HEK293 (cell line): ENCODE measurements at regions not wholly inside any gene's neighbourhood (a gene's known extent, or its start where the extent isn't known, plus 50 kb on each side); places are given as distances from the start of the nearest gene placed in this dataset.

Source experiments
- CTCF ChIA-PET: fragments of 350-600 bp; formaldehyde crosslinking; extraction: SDS; loops from one replicate; lab custom pipeline; 2021; ENCODE audit warnings: antibody characterized with exemption; lab: Yijun Ruan, JAX
- POLR2A ChIA-PET: fragments of 300-600 bp; formaldehyde crosslinking; extraction: SDS; loops from one replicate; lab custom pipeline; 2020; ENCODE audit warnings: antibody characterized with exemption, inconsistent platforms; lab: Yijun Ruan, JAX
- H3K27ac ChIP-seq: fragments of 200-500 bp; sonication (Bioruptor generic); 2 replicates; pipeline ENCODE4 v1.5.1; 2014; ENCODE audit warnings: low read depth, low read length, control low read depth, inconsistent platforms; ENCODE audit errors: extremely low read depth
- H3K36me3 ChIP-seq, 2 experiments: fragments of 200-500 bp in 1 of 2; sonication (Bioruptor generic) in 1 of 2; 1 replicate in 1 of 2; 2 replicates in 1 of 2; pipeline ENCODE4 v1.5.1; 2014 to 2017; ENCODE audit warnings: inconsistent platforms in 2 of 2, low read length in 2 of 2; ENCODE audit not compliant: control insufficient read depth in 2 of 2, insufficient read depth in 1 of 2
- H3K4me1 ChIP-seq: fragments of 200-500 bp; sonication (Bioruptor generic); 2 replicates; pipeline ENCODE4 v1.5.1; 2014; ENCODE audit warnings: mild to moderate bottlenecking, low read length, inconsistent platforms; ENCODE audit not compliant: control insufficient read depth, insufficient read depth
- H3K4me3 ChIP-seq: 2 replicates; pipeline ENCODE4 v1.5.1; 2011; ENCODE audit warnings: low read depth, mild to moderate bottlenecking, control low read depth, low read length, moderate library complexity
- H3K9me3 ChIP-seq: fragments of 200-500 bp; sonication (Bioruptor generic); 2 replicates; pipeline ENCODE4 v1.5.1; 2014; ENCODE audit warnings: low read depth, low read length, inconsistent platforms; ENCODE audit not compliant: control insufficient read depth, insufficient read depth
- KLF8 ChIP-seq: fragments of 450-650 bp; formaldehyde crosslinking; IDR thresholded peaks from 2 replicates; pipeline ENCODE4 v1.5.1; 2016; ENCODE audit warnings: missing biosample characterization, missing genetic modification characterization
- OVOL3 ChIP-seq: fragments of 450-650 bp; formaldehyde crosslinking; IDR thresholded peaks from 2 replicates; pipeline ENCODE4 v1.5.1; 2016; ENCODE audit warnings: missing biosample characterization, missing genetic modification characterization
- PATZ1 ChIP-seq: fragments of 450-650 bp; formaldehyde crosslinking; IDR thresholded peaks from 2 replicates; pipeline ENCODE4 v1.5.1; 2016; ENCODE audit warnings: missing biosample characterization, missing genetic modification characterization
- PRDM6 ChIP-seq: fragments of 450-650 bp; formaldehyde crosslinking; IDR thresholded peaks from 2 replicates; pipeline ENCODE4 v1.5.1; 2017; ENCODE audit warnings: missing biosample characterization, missing genetic modification characterization
- SP2 ChIP-seq: fragments of 450-650 bp; formaldehyde crosslinking; IDR thresholded peaks from 2 replicates; pipeline ENCODE4 v1.5.1; 2016; ENCODE audit warnings: missing biosample characterization, missing genetic modification characterization
- YY1 ChIP-seq: fragments of 450-650 bp; formaldehyde crosslinking; IDR thresholded peaks from 2 replicates; pipeline ENCODE4 v1.5.1; 2018; ENCODE audit warnings: missing biosample characterization, missing genetic modification characterization
- YY2 ChIP-seq: fragments of 450-650 bp; formaldehyde crosslinking; IDR thresholded peaks from 2 replicates; pipeline ENCODE4 v1.5.1; 2016; ENCODE audit warnings: missing biosample characterization, missing genetic modification characterization
- ZBTB44 ChIP-seq: fragments of 450-650 bp; IDR thresholded peaks from 2 replicates; pipeline ENCODE4 v1.5.1; 2018; ENCODE audit warnings: missing biosample characterization, mild to moderate bottlenecking, missing genetic modification characterization
- ZNF140 ChIP-seq: fragments of 450-650 bp; formaldehyde crosslinking; IDR thresholded peaks from 2 replicates; pipeline ENCODE4 v1.5.1; 2016; ENCODE audit warnings: missing biosample characterization, missing genetic modification characterization
- ZNF214 ChIP-seq: fragments of 450-650 bp; formaldehyde crosslinking; IDR thresholded peaks from 2 replicates; pipeline ENCODE4 v1.5.1; 2017; ENCODE audit warnings: missing biosample characterization, mild to moderate bottlenecking, missing genetic modification characterization, borderline replicate concordance
- ZNF223 ChIP-seq: fragments of 450-650 bp; formaldehyde crosslinking; IDR thresholded peaks from 2 replicates; pipeline ENCODE4 v1.5.1; 2016; ENCODE audit warnings: missing biosample characterization, missing genetic modification characterization
- ZNF274 ChIP-seq, 2 experiments: fragments of 200-500 bp in 1 of 2; fragments of 450-650 bp in 1 of 2; sonication (Bioruptor generic) in 1 of 2; formaldehyde crosslinking in 1 of 2; IDR thresholded peaks; 2 replicates each; pipeline versions ENCODE4 v1.5.1 to v1.6.1; 2014 to 2016; ENCODE audit warnings: borderline replicate concordance in 1 of 2, inconsistent platforms in 1 of 2, low read length in 1 of 2, missing biosample characterization in 1 of 2, missing genetic modification characterization in 1 of 2
- ZNF324 ChIP-seq: fragments of 450-650 bp; formaldehyde crosslinking; IDR thresholded peaks from 2 replicates; pipeline ENCODE4 v1.5.1; 2016; ENCODE audit warnings: missing biosample characterization, missing genetic modification characterization
- ZNF362 ChIP-seq: fragments of 450-650 bp; formaldehyde crosslinking; IDR thresholded peaks from 2 replicates; pipeline ENCODE4 v1.5.1; 2016; ENCODE audit warnings: missing biosample characterization, missing genetic modification characterization
- ZNF37A ChIP-seq: fragments of 450-650 bp; IDR thresholded peaks from 2 replicates; pipeline ENCODE4 v1.5.1; 2018; ENCODE audit warnings: missing biosample characterization, missing genetic modification characterization
- ZNF416 ChIP-seq: fragments of 450-650 bp; formaldehyde crosslinking; IDR thresholded peaks from 2 replicates; pipeline ENCODE4 v1.5.1; 2016; ENCODE audit warnings: missing biosample characterization, missing genetic modification characterization
- ZNF423 ChIP-seq: fragments of 450-650 bp; formaldehyde crosslinking; IDR thresholded peaks from 2 replicates; pipeline ENCODE4 v1.5.1; 2016; ENCODE audit warnings: missing biosample characterization, missing genetic modification characterization
- ZNF433 ChIP-seq: fragments of 450-650 bp; formaldehyde crosslinking; IDR thresholded peaks from 2 replicates; pipeline ENCODE4 v1.5.1; 2016; ENCODE audit warnings: missing biosample characterization, missing genetic modification characterization, low read depth
- ZNF654 ChIP-seq: fragments of 450-650 bp; formaldehyde crosslinking; IDR thresholded peaks from 2 replicates; pipeline ENCODE4 v1.5.1; 2016; ENCODE audit warnings: low read depth, missing biosample characterization, missing genetic modification characterization
- ZNF777 ChIP-seq: fragments of 450-650 bp; formaldehyde crosslinking; IDR thresholded peaks from 2 replicates; pipeline ENCODE4 v1.5.1; 2017; ENCODE audit warnings: missing biosample characterization, missing genetic modification characterization, borderline replicate concordance
- ZNF785 ChIP-seq: fragments of 450-650 bp; formaldehyde crosslinking; IDR thresholded peaks from 2 replicates; pipeline ENCODE4 v1.5.1; 2016; ENCODE audit warnings: missing biosample characterization, missing genetic modification characterization
- ZNF830 ChIP-seq: fragments of 450-650 bp; IDR thresholded peaks from 2 replicates; pipeline ENCODE4 v1.5.0; 2018; ENCODE audit warnings: missing biosample characterization, missing genetic modification characterization, low read depth, mild to moderate bottlenecking, moderate library complexity

- Histone ChIP-seq H3K27ac (no peak overlapping the region), H3K4me3 (no peak overlapping the region), H3K4me1 (no peaks in the 10 kb centered on the region), H3K36me3 (no peaks in the 10 kb centered on the region), H3K9me3 (no peaks in the 10 kb centered on the region)
- TF ChIP-seq SP2 (tag by site-specific recombination), result no peak
- no peak for TF ChIP-seq YY1 (tag by site-specific recombination)
- no peak for TF ChIP-seq ZNF777 (tag by site-specific recombination)
- no peak for TF ChIP-seq ZNF830 (tag by site-specific recombination)
- TF ChIP-seq ZNF274 (IDR thresholded peaks at IDR 0.05; ENCODE audit: low read length), result no peak
- TF ChIP-seq ZNF274 (tag by site-specific recombination; IDR thresholded peaks at IDR 0.05; ENCODE audit: borderline replicate concordance), result no peak
- TF ChIP-seq OVOL3 (tag by site-specific recombination), result no peak
- POLR2A ChIA-PET, result no interaction called here
- CTCF ChIA-PET, result no interaction called here
Observed at GRCh38 chr1:103900005-103900404, 150.3 kb downstream of the AMY1C start.

- Histone ChIP-seq H3K4me1 (no peaks in the 10 kb centered on the region), H3K4me3 (no peak overlapping the region), H3K9me3 (no peaks in the 10 kb centered on the region), H3K36me3 (no peaks in the 10 kb centered on the region), H3K27ac (no peak overlapping the region)
- no peak for TF ChIP-seq ZNF214 (tag by site-specific recombination)
- TF ChIP-seq ZNF785 (tag by site-specific recombination), result no peak
- TF ChIP-seq ZNF423 (tag by site-specific recombination), result no peak
- ChIA-PET POLR2A (no interaction called here), CTCF (no interaction called here)
Observed at GRCh38 chr1:103901072-103901471, 151.4 kb downstream of the AMY1C start.

GRCh38 chr1:103905363-103905762 lies 155.7 kb downstream of the AMY1C start:
- Histone ChIP-seq H3K27ac (no peak overlapping the region), H3K4me3 (no peak overlapping the region)
- POLR2A ChIA-PET, result no interaction called here
- TF ChIP-seq ZNF37A (tag by site-specific recombination), result no peak
- no peak for TF ChIP-seq ZNF223
- TF ChIP-seq PATZ1 (tag by site-specific recombination), result no peak
- no peak for TF ChIP-seq ZNF416 (tag by site-specific recombination)
- TF ChIP-seq, all 188 proteins: peak for 0
- CTCF ChIA-PET, result no interaction called here
- no peaks in the 10 kb centered on the region for H3K4me1 ChIP-seq
- H3K9me3 ChIP-seq, result no peaks in the 10 kb centered on the region
- no peaks in the 10 kb centered on the region for H3K36me3 ChIP-seq

GRCh38 chr1:103911450-103911849 lies 161.8 kb downstream of the AMY1C start:
- no peaks in the 10 kb centered on the region for H3K4me1 ChIP-seq
- POLR2A ChIA-PET, result no interaction called here
- H3K4me3 ChIP-seq, result no peak overlapping the region
- H3K27ac ChIP-seq, result no peak overlapping the region
- H3K36me3 ChIP-seq, result no peaks in the 10 kb centered on the region
- CTCF ChIA-PET, result no interaction called here
- no peaks in the 10 kb centered on the region for H3K9me3 ChIP-seq
- no peak for TF ChIP-seq KLF8
- TF ChIP-seq ZNF324 (tag by site-specific recombination), result no peak
- no peak for TF ChIP-seq ZBTB44
- no peak for TF ChIP-seq PRDM6 (tag by site-specific recombination)
- no peak for TF ChIP-seq ZNF140 (tag by site-specific recombination)
- no peak for TF ChIP-seq ZNF654
- TF ChIP-seq ZNF433 (tag by site-specific recombination), result no peak
- no peak for TF ChIP-seq ZNF362 (tag by site-specific recombination)
- no peak for TF ChIP-seq YY2 (tag by site-specific recombination)
